GM18861 (cell line): ENCODE measurements at regions not wholly inside any gene's neighbourhood (a gene's known extent, or its start where the extent isn't known, plus 50 kb on each side); places are given as distances from the start of the nearest gene placed in this dataset.
"Not testable (repeated sequence)": the region's sequence is repeated elsewhere in the genome, so short reads cannot be mapped to it uniquely, and the experiment has no call there.

Source experiments
- ATAC-seq: cut with Tn5 transposase; IDR thresholded peaks from one replicate; pipeline ENCODE4 v1.9.1; 2021; ENCODE audit not compliant: unreplicated experiment

GRCh38 chr2:140178234-140178633 lies 1398.0 kb upstream of the NXPH2 start:
- ATAC-seq = no peak

- ATAC-seq = no peak
Measured at GRCh38 chr2:140177086-140177485, 1396.9 kb upstream of the NXPH2 start.

DNA sequence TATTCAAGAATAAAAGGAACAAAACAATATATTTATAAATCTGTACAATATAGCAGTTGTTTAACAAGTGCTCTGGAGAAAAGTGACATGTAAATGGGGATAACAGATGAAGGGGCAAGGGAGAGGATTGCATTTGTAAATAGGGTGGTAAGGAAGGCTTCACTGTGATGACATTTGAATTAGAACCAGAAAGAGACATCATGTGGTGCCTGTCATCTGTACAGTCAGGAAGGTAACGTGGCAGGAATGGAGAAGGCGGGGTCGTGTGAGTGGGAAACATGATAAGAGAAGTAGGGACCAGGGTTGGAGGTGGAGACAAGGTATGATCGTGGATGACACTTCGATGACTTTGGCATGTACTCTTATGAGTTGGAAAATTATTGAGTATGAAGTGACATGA lies 1393.6 kb upstream of the NXPH2 start:
- ATAC-seq = no peak

DNA sequence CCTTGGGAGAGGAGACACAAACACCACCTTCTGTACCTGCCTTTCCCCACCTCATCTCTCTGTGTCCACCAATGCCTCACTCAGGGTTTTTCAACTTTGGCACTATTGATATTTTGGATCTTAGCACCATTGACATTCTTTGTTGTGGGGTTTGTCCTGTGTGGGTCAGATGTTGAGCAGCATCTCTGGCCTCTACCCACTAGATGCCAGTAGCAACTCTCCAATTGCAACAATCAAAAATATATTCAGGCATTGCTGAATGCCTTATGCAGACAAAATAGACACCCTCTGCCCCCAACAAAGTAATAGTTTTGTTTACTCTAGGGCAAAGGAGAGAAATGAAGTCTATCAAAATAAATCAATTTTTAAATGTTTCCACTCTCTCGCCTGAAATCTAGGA lies 1384.3 kb upstream of the NXPH2 start:
- no peak for ATAC-seq

- ATAC-seq = no peak
Measured at GRCh38 chr2:140158259-140158658, 1378.1 kb upstream of the NXPH2 start.

GRCh38 chr2:140157816-140158215 lies 1377.6 kb upstream of the NXPH2 start:
- no peak for ATAC-seq

GRCh38 chr2:140154706-140155105 lies 1374.5 kb upstream of the NXPH2 start:
- no peak for ATAC-seq

GRCh38 chr2:140154271-140154670 lies 1374.1 kb upstream of the NXPH2 start:
- no peak for ATAC-seq

DNA sequence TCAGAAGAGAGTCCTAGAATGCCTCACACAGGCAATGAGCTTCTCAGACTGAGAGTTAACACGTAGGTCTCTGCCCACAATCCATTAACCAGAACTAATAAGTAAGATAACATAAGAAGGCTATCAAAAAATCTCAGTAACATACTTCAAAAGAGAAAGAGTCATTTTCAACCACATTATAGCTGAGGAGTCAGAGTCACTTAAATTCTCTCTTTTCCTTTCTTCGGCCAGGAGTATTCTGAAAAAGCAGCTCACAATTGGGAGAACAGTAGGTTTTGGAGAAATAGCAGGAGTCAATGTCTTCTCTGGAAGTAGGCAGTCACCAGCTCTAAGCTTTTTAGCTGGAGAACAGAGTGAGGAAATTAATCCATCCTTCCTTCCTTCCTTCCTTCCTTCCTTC lies 1364.4 kb upstream of the NXPH2 start:
- no peak for ATAC-seq

DNA sequence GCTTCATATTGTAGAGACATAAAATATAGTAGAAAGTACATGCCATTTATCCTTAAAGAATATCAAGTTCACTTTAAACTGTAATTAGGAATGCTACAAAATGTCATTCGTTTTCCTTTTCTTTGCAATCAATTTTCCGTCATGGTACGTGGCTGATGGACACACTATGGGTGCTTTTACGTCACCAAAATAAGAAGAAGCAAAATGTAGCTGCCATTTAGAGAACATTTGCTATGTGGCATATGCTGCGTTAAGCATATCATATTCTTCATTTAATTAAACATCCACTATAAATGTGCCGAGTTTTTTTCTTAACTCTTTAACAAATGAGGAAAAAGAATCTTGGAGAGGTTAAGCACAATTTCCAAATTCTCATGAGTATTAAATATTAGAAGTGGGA lies 1358.5 kb upstream of the NXPH2 start:
- ATAC-seq = no peak

DNA sequence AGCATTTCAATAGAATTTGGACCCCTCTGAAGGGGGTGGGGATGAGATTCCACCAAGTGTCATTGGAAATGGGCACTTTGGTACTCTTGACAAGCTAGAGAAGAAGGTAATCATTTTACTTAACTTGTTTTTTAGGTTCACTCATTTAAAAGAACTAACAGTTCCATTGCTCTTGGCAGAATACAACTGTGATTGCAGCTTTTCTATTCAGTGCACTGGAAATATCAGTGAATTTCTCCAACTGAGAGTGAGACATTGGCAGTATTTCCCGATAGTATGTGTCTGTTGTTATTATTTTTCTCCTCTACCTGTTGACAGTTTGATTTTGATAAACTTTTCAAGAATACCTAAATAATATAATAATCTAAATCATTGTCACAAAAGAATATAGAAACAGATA lies 1356.7 kb upstream of the NXPH2 start:
- no peak for ATAC-seq

DNA sequence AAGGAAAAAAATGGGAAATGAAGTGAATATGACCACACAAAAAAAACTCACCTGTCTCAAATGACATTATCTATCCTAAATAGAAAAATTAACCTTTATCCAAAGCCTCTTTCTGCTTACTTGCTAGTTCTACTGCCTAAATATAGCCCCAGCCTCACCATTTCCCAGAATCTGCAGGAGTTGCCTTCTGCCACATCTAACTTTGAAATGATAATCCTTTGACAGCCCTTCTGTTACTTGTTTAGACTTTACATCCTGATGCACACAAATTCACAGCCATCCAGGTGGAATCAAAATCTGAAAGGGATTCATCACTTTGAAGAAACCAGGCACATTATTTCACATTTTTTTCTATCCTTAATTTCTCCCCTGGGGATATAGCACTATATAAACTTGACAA lies 1356.2 kb upstream of the NXPH2 start:
- no peak for ATAC-seq

GRCh38 chr2:140128909-140129308 lies 1348.7 kb upstream of the NXPH2 start:
- no peak for ATAC-seq

DNA sequence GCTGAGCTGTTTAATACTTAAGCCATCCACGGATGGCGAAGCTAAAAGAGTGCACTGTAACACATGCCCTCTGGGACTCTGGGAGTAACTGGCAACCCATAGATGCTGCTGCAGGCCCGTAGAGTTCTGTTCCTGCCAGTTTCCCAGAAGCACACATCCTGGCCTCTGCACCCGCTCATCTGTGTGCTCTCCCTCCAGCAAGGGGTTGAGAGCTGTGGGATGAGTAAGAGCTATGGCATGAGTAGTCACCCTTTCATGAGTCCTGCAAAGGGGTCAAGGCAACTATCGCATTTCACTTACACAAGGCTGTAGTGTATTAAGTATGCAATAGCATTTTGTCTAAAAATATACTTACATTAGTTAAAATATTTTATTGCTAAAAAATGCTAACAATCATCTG lies 1341.8 kb upstream of the NXPH2 start:
- no peak for ATAC-seq

- no peak for ATAC-seq
Measured at GRCh38 chr2:140117386-140117785, 1337.2 kb upstream of the NXPH2 start.

DNA sequence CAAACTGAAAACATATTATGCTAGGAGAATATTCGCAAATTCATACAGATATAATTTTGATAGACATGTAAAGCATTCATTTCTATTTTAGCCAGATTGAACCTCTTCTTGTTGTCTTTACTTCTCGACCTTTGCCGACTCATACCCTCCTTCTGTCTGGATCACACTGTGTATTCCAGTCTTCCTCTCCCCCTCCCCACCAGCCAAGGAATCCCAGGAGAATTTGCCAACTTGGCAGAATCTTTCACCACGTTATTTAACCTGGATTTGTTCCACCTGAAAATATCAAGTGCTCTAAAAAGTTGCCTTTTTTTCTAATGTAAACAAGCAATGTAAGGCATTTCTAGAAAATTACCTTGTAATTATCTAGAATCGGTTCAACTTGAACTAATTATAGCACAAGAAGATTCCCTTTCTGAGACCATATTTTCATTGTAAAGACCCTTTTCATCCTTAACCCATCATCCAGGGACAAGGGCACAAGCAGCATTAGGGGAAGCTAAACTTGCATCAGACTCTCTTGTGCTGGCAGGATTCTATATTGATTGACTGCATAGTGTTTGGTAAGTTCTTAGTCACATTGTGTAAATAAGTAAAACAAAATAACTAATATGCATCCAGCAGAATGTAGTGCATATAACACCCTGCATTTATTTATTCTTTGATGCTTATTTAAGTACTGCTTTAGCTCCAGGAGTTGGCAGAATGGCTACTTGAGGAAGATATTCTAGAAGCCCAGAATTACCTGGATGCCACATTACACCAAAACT lies 1328.7 kb upstream of the NXPH2 start:
- no peak for ATAC-seq

GRCh38 chr2:140091926-140092325 lies 1311.7 kb upstream of the NXPH2 start:
- ATAC-seq = no peak

DNA sequence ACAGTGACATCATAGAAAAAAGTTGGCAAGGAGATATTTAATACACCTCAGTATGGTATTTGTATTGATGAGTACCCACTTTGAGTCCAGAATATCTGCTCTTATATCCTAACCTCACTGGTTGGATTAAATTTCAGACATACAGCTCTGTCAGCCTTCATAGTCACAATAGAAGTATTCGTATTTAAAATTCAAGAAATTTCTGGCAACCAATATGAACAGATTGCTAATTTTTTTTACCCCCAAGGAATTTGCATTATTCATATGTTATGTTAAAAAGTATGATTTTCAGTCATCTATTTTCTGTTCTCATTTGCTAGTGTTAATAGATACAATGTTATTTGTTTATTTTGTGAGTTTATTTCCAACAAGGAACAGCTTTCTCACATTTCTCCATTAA lies 1306.8 kb upstream of the NXPH2 start:
- ATAC-seq = no peak

GRCh38 chr2:140085674-140086073 lies 1305.5 kb upstream of the NXPH2 start:
- ATAC-seq = no peak

DNA sequence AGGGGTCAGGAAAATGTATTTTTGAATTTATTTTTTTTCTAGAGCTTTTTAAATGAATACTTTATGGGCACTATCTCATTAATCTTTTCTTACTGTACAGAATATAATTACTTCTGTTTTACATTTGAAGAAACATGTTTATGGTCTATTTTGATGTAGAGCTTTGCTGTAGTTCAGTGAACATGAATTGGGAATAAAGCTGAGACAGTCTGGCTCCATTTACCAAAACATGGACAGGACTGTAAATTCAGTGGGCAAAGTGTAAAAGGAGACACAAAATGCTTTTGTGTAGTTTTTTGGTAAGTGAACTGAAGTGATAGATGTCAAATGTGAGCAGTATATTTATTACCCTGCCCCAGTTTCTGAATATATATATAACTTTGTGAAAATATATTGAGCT lies 1298.8 kb upstream of the NXPH2 start:
- ATAC-seq = no peak

GRCh38 chr2:140076164-140076563 lies 1296.0 kb upstream of the NXPH2 start:
- no peak for ATAC-seq

DNA sequence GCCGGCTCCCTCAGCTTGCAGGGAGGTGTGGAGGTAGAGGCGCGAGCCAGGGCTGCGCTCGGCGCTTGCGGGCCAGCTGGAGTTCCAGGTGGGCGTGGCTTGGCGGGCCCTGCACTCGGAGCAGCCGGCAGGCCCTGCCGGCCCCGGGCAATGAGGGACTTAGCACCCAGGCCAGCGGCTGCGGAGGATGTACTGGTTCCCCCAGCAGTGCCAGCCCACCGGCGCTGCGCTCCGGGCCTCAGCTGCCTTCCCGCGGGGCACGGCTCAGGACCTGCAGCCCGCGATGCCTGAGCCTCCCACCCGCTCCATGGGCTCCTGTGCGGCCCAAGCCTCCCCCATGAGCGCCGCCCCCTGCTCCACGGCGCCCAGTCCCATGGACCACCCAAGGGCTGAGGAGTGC lies 1293.6 kb upstream of the NXPH2 start:
- not testable (repeated sequence) for ATAC-seq

DNA sequence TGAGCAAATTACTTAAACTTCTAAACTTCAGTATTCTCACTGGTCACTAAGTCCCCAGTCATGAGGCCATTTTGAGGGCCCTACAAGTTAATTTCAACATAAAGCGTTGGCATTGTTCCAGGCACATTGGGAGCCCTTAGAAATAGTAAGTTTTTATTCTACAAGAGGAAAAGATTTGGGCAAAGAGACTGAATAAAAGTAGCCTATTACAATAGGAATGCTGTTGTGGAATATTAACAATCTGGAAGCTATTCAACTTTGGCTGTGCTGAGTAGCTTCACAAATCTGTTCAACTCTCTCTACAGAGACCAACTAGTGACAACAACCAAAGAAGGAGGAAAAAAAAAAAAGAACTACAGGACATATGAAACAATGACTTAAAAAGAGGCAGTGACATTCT lies 1287.5 kb upstream of the NXPH2 start:
- no peak for ATAC-seq
